Stomach (tissue), 4 donors: ENCODE measurements at regions not wholly inside any gene's neighbourhood (a gene's known extent, or its start where the extent isn't known, plus 50 kb on each side); places are given as distances from the start of the nearest gene placed in this dataset.

Experiments used
- CTCF ChIP-seq, 7 experiments: fragments of 450-650 bp in 4 of 7; fragments of 200-600 bp in 3 of 7; sonication (generic) in 3 of 7; IDR thresholded peaks; one replicate each; pipeline ENCODE4 v1.5.1; 2016 to 2019; ENCODE audit warnings: antibody characterized with exemption in 7 of 7, control low read depth in 2 of 7, mild to moderate bottlenecking in 1 of 7
- EP300 ChIP-seq: sonication (generic); formaldehyde crosslinking; IDR thresholded peaks from one replicate; pipeline ENCODE4 v1.6.1; 2017; ENCODE audit warnings: antibody characterized with exemption
- POLR2A ChIP-seq, 4 donors: fragments of 450-650 bp; IDR thresholded peaks; one replicate each; pipeline ENCODE4 v1.6.1; 2016; ENCODE audit warnings: antibody characterized with exemption in 4 of 4, control low read depth in 2 of 4, mild to moderate bottlenecking in 1 of 4, moderate library complexity in 1 of 4
- POLR2AphosphoS5 ChIP-seq, 3 donors: sonication (generic); formaldehyde crosslinking; IDR thresholded peaks; one replicate each; pipeline ENCODE4 v1.6.1; 2016; ENCODE audit warnings: antibody characterized with exemption in 3 of 3

GRCh38 chr5:171650597-171650996 lies 135.0 kb upstream of the SMIM23 start:
- TF ChIP-seq POLR2A (IDR thresholded peaks at IDR 0.05): no peak
- no peak for TF ChIP-seq CTCF (IDR thresholded peaks at IDR 0.05)
- no peak for TF ChIP-seq EP300
- TF ChIP-seq POLR2AphosphoS5 (IDR thresholded peaks at IDR 0.05): no peak
